Peyer's patch (tissue), 4 donors: ENCODE measurements at regions not wholly inside any gene's neighbourhood (a gene's known extent, or its start where the extent isn't known, plus 50 kb on each side); places are given as distances from the start of the nearest gene placed in this dataset.
A peak's percentile ranks its signal among the peaks of the same experiment; 100 is the strongest.

Source experiments
- DNase-seq, 3 donors: peaks; one replicate each; pipeline ENCODE4 v3.0.0-alpha.2; 2017 to 2019
- H3K27ac ChIP-seq, 4 donors: fragments of 200-600 bp; sonication (generic); one replicate each; pipeline ENCODE4 v1.5.1; 2016 to 2019
- H3K27me3 ChIP-seq, 2 donors: fragments of 200-600 bp; sonication (generic); one replicate each; pipeline ENCODE4 v1.5.1; 2019
- H3K36me3 ChIP-seq, 3 donors: fragments of 200-600 bp; sonication (generic); one replicate each; pipeline ENCODE4 v1.5.1; 2016 to 2019
- H3K4me1 ChIP-seq, 4 donors: fragments of 200-600 bp; sonication (generic); one replicate each; pipeline ENCODE4 v1.5.1; 2016 to 2019
- H3K4me3 ChIP-seq, 4 donors: fragments of 200-600 bp; sonication (generic); 1 replicate in 3 of 4; 2 replicates in 1 of 4; pipeline ENCODE4 v1.5.1; 2016 to 2019; ENCODE audit warnings: mild to moderate bottlenecking in 1 of 4
- H3K9me3 ChIP-seq, 4 donors: fragments of 200-600 bp; sonication (generic); one replicate each; pipeline ENCODE4 v1.5.1; 2016 to 2019; ENCODE audit warnings: mild to moderate bottlenecking in 1 of 4
- CTCF ChIP-seq, 6 experiments: fragments of 450-650 bp in 4 of 6; fragments of 200-600 bp in 2 of 6; sonication (generic) in 1 of 6; IDR thresholded peaks; one replicate each; pipeline ENCODE4 v1.5.1; 2017 to 2019; ENCODE audit warnings: antibody characterized with exemption in 6 of 6, mild to moderate bottlenecking in 3 of 6, moderate library complexity in 1 of 6
- POLR2A ChIP-seq, 2 donors: fragments of 450-650 bp; IDR thresholded peaks; one replicate each; pipeline ENCODE4 v1.5.1; 2017; ENCODE audit warnings: antibody characterized with exemption in 2 of 2, mild to moderate bottlenecking in 2 of 2, moderate library complexity in 2 of 2

- H3K27ac ChIP-seq: no peak overlapping the region
- TF ChIP-seq CTCF (IDR thresholded peaks at IDR 0.05) (no peak), POLR2A (IDR thresholded peaks at IDR 0.05) (no peak)
- no peaks in the 10 kb centered on the region for H3K9me3 ChIP-seq
- no peaks in the 10 kb centered on the region for H3K27me3 ChIP-seq
- H3K4me1 ChIP-seq: no peaks in the 10 kb centered on the region
- H3K4me3 ChIP-seq: no peak overlapping the region
- DNase-seq: no peak
- H3K36me3 ChIP-seq: no peaks in the 10 kb centered on the region
Measured at GRCh38 chr10:6847561-6847960, 267.5 kb upstream of the PRKCQ start.

- Histone ChIP-seq H3K4me3 (no peak overlapping the region), H3K9me3 (no peaks in the 10 kb centered on the region), H3K27ac (no peak overlapping the region), H3K4me1 (no peaks in the 10 kb centered on the region), H3K36me3 (no peaks in the 10 kb centered on the region), H3K27me3 (no peaks in the 10 kb centered on the region)
- DNase-seq: no peak
- TF ChIP-seq CTCF (IDR thresholded peaks at IDR 0.05) (no peak), POLR2A (IDR thresholded peaks at IDR 0.05) (no peak)
Measured at GRCh38 chr10:6843894-6844650, 264.0 kb upstream of the PRKCQ start.

GRCh38 chr10:6843481-6843881, 263.4 kb upstream of the PRKCQ start:
- no peak overlapping the region for H3K4me3 ChIP-seq
- H3K4me1 ChIP-seq: no peaks in the 10 kb centered on the region
- H3K9me3 ChIP-seq: no peaks in the 10 kb centered on the region
- TF ChIP-seq CTCF (IDR thresholded peaks at IDR 0.05) (peak in 1 of 6 experiments; percentile 7), POLR2A (IDR thresholded peaks at IDR 0.05) (no peak)
- H3K27ac ChIP-seq: no peak overlapping the region
- H3K27me3 ChIP-seq: no peaks in the 10 kb centered on the region
- H3K36me3 ChIP-seq: no peaks in the 10 kb centered on the region
- peak in 1 of 3 donors; percentile 43 for DNase-seq

- DNase-seq: no peak
- Histone ChIP-seq H3K9me3 (no peaks in the 10 kb centered on the region), H3K27me3 (no peaks in the 10 kb centered on the region), H3K36me3 (no peaks in the 10 kb centered on the region), H3K27ac (no peak overlapping the region), H3K4me3 (no peak overlapping the region), H3K4me1 (no peaks in the 10 kb centered on the region)
- TF ChIP-seq POLR2A (IDR thresholded peaks at IDR 0.05) (no peak), CTCF (IDR thresholded peaks at IDR 0.05) (no peak)
Measured at GRCh38 chr10:6842722-6843121, 262.6 kb upstream of the PRKCQ start.

- Histone ChIP-seq H3K4me1 (no peaks in the 10 kb centered on the region), H3K27me3 (no peaks in the 10 kb centered on the region), H3K4me3 (no peak overlapping the region), H3K27ac (no peak overlapping the region), H3K9me3 (no peaks in the 10 kb centered on the region), H3K36me3 (no peaks in the 10 kb centered on the region)
- no peak for DNase-seq
- TF ChIP-seq POLR2A (IDR thresholded peaks at IDR 0.05) (no peak), CTCF (IDR thresholded peaks at IDR 0.05) (no peak)
Measured at GRCh38 chr10:6841761-6842160, 261.7 kb upstream of the PRKCQ start.
